ENCODE measurements at regions not wholly inside any gene's neighbourhood (a gene's known extent, or its start where the extent isn't known, plus 50 kb on each side); places are given as distances from the start of the nearest gene placed in this dataset.

GRCh38 chr6:104599821-104600638 is 259.7 kb downstream of the HACE1 start:
- TF ChIP-seq POLR2AphosphoS5 (IDR thresholded peaks at IDR 0.05) (no peak), EP300 (conservative IDR thresholded peaks at IDR 0.05; ENCODE audit: poor library complexity, severe bottlenecking) (no peak), EZH2 (IDR thresholded peaks at IDR 0.05; ENCODE audit: borderline replicate concordance, insufficient read depth, low read length, poor library complexity, severe bottlenecking) (no peak), RAD21 (conservative IDR thresholded peaks at IDR 0.05) (no peak), TAF1 (IDR thresholded peaks at IDR 0.05; ENCODE audit: low read depth) (no peak), MXI1 (conservative IDR thresholded peaks at IDR 0.05; ENCODE audit: poor library complexity, severe bottlenecking) (no peak)
- TF ChIP-seq, protein P1, sequence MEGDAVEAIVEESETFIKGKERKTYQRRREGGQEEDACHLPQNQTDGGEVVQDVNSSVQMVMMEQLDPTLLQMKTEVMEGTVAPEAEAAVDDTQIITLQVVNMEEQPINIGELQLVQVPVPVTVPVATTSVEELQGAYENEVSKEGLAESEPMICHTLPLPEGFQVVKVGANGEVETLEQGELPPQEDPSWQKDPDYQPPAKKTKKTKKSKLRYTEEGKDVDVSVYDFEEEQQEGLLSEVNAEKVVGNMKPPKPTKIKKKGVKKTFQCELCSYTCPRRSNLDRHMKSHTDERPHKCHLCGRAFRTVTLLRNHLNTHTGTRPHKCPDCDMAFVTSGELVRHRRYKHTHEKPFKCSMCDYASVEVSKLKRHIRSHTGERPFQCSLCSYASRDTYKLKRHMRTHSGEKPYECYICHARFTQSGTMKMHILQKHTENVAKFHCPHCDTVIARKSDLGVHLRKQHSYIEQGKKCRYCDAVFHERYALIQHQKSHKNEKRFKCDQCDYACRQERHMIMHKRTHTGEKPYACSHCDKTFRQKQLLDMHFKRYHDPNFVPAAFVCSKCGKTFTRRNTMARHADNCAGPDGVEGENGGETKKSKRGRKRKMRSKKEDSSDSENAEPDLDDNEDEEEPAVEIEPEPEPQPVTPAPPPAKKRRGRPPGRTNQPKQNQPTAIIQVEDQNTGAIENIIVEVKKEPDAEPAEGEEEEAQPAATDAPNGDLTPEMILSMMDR (IDR thresholded peaks at IDR 0.05; ENCODE audit: poor library complexity, severe bottlenecking) = no peak
- TF ChIP-seq, protein P2, sequence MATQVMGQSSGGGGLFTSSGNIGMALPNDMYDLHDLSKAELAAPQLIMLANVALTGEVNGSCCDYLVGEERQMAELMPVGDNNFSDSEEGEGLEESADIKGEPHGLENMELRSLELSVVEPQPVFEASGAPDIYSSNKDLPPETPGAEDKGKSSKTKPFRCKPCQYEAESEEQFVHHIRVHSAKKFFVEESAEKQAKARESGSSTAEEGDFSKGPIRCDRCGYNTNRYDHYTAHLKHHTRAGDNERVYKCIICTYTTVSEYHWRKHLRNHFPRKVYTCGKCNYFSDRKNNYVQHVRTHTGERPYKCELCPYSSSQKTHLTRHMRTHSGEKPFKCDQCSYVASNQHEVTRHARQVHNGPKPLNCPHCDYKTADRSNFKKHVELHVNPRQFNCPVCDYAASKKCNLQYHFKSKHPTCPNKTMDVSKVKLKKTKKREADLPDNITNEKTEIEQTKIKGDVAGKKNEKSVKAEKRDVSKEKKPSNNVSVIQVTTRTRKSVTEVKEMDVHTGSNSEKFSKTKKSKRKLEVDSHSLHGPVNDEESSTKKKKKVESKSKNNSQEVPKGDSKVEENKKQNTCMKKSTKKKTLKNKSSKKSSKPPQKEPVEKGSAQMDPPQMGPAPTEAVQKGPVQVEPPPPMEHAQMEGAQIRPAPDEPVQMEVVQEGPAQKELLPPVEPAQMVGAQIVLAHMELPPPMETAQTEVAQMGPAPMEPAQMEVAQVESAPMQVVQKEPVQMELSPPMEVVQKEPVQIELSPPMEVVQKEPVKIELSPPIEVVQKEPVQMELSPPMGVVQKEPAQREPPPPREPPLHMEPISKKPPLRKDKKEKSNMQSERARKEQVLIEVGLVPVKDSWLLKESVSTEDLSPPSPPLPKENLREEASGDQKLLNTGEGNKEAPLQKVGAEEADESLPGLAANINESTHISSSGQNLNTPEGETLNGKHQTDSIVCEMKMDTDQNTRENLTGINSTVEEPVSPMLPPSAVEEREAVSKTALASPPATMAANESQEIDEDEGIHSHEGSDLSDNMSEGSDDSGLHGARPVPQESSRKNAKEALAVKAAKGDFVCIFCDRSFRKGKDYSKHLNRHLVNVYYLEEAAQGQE (IDR thresholded peaks at IDR 0.05; ENCODE audit: borderline replicate concordance) = no peak
